NCI-H510A treated with DMSO at 0.1 percent for 48 hours (cell line): ENCODE measurements at regions not wholly inside any gene's neighbourhood (a gene's known extent, or its start where the extent isn't known, plus 50 kb on each side); places are given as distances from the start of the nearest gene placed in this dataset.

Experiments
- DNase-seq: peaks from one replicate; lab custom pipeline; 2025; lab: John Stamatoyannopoulos, UW

DNA sequence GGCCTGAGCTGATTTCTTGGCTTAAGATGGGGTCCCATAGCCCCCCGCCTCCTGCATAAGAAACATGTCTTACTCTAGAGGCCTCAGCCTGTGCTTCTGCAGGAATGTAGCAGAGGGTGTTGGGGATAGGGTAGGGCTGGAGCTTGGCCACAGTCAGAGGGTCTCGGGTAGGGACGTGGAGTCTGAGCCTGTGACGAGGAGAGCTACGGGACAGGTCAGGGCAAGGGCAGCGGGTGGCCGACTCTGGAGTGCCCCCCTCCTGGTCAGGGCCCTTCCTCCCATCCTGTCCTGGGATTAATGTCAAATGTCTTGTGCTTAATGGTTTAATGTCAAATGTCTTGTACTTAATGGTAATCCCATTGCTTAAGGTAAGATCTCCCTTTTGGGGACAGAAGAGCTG lies 130.4 kb downstream of the GLI2 start:
- no peak for DNase-seq

DNA sequence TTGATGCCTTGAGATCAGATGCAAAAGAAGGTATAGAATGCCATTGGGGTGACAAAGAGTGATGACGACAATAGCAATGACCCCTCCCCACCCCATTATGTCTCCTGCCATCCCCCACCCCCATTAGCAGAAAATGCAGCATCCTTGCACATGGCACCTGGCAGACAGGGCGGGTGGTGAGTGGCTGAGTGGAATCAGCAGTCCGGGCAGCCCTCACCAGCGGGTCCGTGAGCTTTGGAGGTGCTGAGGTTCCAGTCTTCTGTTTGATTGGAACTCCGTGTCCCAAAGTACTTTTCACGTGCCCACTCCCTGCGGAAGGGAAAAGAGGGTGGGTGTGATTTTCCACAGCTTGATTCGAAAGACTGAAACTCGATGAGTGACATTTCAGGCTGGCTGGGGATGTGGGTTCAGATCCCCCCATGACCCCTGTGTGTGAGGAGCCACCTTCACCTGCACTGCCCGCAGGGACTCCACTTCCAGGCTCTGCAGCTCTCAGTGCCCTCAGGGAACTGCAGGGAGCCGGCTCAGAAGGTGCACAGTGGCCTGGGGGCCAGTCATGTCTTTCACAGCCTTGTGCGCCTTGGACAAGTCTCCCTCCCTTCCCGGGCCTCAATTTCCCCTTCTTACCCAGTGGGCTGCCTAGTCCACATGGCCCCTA lies 130.9 kb downstream of the GLI2 start:
- DNase-seq: no peak

DNA sequence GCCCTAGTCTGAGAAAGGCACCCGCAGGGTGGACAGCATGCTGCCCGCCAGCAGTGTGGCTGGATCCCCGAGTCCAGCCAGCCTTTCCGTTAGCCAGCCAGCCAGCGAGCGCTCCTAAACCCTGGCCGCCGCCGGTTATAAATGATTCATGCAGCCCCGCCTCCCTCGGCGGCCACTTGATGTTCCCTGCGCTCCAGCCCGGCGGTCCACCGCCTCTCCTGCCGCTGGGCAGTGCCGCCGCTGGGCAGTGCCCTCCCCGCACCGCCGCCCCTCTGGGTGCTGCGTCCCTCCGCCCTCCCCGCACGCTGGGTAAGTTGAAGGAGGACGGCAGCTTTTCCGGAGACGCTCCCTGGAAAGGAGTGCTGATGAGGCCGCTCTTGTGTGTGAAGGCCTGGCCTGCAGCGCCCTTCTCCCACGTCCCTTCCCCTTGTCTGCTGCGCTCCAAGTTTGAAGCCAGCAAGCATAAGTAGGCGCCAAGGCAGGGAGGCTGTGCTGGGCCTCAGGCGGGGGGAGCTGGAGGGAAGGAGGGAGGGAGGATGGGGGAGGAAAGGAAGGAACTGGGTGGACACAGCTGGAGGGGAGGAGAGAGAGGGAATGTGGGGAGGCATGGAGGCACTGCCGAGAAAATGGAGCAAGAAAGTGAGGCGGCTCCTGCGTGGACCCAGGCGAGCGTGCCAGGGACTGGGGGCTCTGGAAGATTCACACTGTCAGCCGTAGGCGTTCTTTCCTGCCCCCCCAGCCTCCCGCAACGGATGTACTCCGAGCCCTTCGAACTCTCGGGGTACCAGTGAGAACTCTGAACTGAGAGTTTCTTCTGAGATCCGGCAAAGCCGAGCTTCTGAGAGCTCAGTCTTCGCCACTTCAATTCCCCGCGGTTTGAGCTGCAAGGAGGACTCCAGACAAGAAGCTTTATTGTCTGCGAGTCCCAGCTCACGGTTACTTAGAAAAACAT lies 131.9 kb downstream of the GLI2 start:
- DNase-seq: peak; percentile 67

DNA sequence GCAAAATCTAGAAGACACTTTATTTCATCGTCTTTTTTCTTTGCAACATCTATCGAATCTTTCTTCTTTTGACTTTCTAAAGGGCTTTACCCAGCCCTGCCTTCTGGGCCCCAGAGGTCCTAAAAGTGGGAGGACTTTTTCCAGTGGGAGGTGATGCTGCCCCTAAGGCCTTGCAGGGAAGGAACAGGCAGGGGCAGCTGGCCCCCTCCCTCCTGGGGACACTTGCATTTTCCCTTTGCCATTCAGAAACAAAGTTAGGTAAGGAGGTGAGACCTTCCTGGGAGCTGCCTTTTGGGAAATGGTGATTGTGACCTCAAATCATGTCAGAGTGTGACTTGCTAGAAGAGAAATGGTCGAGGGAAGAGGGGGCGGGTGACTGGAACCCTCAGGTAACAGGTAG lies 132.7 kb downstream of the GLI2 start:
- no peak for DNase-seq

DNA sequence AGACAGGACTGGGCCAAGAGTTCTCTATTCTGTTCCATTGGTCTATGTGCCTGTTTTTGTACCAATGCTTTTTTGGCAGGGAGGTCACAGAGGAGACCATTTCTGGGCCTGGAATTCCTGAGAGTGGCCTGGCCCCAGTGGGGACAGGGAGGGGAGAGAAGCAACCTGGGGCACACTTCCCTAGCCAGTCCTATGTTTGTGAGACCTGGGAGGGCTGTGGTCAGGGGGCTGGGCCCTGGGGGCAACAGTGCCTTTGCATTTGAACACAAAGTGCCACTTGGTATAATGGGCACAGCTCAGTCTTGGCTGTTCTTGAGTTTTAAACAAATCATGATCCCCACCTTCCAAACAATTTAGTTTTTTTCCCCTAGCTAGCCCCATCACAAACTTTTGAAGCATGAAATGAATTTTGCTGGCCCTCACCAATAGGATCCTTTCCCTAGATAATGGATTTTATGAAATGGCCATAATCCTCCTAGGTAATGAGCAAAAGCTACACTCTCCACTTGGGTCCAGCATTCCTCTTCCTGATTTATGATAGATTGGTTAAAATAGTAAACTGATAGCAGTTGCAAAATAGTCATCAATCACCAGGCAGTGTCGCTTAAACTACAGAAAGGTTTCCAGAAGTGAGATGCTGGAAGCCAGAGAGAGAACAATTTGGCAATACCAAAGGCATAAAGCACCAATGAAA lies 133.5 kb downstream of the GLI2 start:
- no peak for DNase-seq

DNA sequence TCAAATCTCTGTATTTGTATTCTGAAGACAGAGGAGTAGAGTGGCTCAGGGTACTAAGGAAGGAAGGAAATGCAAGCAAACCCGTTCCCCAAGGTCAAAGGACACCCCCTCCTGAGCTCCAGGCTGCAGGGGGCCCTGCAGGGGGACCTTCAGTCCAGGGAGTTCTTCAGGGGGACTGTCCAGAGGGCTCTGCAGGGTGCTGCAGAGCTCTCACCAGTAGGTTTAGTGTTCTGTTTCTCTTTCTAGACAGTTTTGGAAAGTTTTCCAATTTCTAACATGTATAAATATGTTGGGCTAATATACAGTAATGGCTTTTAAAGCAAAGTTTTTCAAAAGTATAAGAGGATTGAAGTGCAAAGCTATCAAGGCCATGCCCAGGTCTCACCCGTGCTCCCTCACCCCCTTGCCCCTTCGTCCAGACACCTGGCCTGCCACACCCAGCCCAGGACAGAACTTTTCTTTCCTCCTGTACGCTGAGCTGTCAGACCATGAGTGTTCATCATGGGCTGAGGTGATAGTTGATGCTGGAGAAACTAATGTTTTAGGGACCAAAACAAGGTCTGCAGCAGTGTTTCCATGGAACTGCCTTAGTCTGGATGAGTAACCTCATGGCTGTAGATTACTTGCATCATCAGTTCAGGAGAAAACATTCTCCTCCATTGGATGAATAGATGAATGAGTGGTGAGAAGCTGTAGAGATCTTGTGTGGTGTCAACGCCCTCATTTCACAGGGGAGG lies 134.2 kb downstream of the GLI2 start:
- DNase-seq: no peak

DNA sequence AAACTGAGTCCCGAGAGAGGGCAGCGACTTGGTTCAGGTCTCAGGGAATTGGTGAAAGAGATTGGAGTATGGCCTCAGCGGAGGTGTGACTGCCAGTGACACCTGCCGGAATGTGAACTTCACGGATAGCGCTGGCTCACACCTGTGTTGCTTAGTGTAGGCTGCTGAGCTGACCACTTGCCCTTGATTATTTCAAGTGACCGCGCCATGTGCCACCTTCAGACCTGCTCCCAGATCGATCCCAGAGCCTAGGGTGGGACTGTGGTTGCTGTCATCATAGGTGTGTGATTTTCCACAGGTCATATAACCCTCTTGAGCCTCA lies 134.8 kb downstream of the GLI2 start:
- DNase-seq: no peak

DNA sequence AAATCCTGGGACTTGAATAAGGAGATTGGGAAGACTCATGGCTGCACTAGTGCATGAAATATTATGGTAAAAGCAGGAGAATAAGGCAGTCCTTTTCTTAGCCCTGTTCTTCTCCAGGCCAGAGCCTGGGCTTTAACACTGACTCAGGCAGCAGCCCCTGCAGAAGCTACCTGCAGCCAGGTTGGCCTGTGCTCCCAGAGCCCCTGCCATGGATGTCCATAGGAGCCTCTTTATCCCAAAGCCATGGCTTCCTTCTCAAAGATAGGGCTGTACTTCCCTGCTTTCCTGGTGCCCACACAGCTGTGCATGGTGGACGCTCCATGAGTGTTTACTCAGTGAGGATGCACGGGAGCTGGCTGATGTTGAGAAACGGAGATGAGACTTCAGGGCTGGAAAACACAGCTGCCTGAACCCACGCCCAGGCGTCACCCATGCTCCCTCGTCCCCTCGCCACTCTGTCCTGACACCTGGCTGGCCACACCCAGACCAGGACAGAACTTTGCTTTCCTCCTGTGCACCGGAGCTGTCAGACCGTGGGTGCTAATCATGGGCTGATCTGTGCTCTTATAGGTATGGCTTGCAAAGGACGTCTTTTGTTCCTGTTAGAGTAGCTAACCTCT lies 135.5 kb downstream of the GLI2 start:
- DNase-seq: peak; percentile 67

DNA sequence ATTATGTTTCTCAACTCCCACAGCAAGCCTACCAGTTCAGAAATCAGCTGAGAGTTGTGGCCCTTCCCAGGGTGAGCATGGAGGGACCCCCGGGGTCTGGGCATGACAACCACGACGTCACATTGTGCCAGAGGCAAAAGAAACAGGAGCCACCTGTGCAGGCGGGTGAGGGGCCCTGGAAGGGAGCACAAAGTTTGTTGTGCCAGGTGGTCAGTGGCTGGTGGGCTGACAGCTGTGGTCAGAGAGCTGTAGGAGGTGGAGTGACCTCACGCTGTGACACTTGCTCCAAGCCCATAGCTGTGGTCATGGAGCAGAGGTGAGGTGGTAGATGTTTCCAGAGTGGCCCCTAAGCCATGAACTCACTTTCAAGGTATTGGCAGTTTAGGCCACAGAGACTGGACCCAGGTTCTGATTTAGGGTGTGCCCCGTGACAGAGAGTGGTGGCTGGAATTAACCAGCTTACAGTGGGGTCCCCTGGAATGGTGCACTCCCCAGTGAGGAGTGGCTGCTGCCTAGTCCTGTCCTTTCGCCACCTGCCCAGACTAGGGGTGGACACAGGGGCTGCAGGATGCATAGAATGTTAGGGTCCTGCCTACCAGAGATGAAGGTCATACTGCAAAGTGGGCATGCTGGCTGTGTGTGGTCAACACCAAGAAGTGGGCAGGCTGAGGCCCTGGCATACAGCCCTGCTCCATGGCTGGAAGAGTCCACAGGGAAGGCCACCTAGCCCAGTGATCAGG lies 136.4 kb downstream of the GLI2 start:
- DNase-seq: no peak

DNA sequence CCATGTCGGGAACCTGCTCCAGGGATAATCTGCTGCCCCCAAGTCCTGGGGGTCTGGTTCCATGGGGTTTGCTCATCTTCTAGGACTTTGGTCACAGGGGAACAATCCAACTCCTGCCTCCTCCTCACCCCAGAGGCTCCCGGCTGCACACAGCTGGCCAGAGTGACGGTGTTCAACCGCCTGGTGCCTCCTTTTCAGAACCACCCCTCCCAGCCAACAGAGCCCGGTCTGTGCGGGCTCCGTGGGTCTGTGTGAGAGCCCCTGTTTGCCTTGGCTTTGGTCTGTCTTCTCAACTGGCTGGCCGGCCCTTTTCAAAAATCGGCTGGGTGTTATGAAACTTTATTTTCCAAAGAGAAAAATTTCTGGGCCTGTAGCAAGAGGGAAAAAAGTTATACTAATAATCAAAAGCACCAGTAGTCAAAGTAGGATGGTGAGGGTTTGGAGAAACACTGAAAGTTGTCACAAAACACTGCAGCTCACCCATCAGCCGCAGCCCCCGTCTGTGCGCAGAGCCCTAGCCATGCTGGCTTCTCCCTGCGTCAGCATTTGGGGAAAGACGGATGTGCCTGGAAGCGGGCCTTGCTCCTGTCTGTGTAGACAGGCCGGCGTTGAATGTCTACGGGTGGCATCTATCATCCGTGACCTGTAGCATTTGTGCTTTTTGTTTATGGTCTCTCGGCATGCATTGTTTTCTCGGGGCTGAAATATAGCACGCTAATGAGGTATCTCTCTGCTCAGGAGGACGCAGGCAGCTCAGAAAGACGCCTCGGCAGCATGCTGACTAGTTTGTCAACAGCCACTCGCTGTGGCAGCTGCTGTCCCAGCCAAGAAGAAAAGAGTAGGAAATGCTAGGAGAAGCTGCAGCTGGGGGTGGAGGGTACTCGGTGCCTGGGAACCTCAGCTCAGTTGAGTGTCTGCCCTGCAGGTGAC lies 138.6 kb downstream of the GLI2 start:
- peak; percentile 71 for DNase-seq

DNA sequence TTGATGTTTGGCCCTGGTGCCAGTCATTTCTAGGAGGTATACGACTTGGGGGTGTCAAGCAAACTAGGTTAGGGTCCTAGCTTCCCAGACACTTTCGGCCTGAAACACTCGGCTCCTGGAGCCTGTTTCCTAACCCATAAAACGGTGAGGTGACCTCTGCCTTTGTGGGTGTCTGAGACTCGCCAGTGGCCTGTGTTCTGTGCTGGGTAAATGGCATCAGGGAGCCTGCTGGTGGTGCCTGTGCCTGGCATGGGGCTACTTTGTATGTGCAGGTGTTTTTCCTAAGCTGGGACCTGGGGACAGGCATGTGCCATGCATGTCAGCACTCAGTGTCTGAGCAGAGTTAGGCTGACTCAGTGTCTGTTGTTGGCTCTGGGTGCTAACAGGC lies 139.2 kb downstream of the GLI2 start:
- no peak for DNase-seq

DNA sequence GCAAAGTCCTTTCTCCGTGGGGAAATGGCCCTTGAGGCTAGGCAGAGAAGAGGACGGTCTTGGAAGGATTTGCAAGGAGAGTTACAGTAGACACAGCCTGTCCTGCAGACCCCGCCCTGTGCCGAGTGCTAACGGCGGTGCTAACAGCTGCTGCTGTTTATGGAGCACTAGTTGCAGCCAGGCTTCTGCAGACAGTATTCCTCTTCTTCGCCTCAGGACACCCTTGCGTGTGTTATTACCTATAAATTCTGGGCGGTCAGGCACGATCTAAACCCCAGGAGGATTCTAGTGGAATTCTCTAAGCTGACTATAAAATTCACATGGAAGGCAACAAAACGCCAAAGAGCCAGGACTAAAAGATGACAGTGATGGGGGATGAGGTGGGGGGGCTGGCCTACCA lies 139.8 kb downstream of the GLI2 start:
- peak; percentile 40 for DNase-seq

DNA sequence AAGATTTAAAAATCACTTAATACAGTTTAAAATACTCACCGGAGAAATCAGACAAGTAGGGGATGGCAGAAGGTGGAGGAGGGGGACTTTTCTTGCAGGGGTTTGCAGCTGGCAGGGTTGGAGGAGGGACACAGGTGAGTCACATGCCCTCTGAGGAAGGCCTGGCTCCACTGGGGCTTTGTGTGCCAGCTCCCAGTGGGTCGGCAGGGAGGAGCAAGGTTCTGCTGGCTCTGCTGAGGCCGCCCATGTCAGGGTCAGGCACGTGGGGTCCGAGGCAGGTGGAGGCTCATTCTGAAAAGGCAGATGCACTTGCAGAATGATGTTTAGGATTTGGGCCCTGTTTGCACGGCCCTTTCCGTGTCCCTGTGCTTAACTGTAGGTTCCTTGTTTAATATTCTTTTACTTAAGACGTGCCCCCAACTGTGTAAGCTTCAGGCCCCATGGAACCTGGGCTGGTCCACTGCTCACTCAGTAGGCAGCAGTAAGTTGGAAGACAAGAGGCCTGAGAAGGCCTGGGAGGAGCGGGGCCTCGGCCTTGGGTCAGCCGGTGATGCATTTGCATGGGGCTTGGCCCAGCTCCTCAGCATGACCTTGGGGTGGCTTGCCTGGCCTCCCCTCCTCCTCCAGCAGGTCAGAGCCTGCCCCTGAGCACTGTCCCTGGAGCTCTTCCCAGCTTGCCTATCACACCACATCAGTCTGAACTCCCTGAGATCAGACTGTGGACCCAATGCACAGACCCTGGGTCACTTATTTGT lies 141.0 kb downstream of the GLI2 start:
- DNase-seq: no peak

DNA sequence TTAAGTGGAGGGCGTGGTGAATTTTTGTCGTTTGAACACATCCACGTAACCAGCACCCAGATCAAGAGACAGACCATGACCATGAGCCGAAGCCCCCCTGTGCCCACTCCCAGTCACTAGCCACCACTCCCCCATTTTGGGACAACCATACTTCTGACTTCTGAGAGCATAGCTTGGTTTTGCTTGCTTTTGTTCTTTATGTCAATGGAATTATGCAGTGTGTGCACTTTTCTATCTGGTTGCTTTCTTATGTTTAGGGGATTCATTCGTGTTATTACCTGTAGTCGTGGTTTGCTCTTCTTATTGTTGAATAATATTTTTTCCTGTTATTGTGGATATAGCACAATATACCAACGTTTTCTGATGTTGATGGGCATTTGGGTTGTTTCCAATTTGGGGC lies 141.7 kb downstream of the GLI2 start:
- DNase-seq: no peak

DNA sequence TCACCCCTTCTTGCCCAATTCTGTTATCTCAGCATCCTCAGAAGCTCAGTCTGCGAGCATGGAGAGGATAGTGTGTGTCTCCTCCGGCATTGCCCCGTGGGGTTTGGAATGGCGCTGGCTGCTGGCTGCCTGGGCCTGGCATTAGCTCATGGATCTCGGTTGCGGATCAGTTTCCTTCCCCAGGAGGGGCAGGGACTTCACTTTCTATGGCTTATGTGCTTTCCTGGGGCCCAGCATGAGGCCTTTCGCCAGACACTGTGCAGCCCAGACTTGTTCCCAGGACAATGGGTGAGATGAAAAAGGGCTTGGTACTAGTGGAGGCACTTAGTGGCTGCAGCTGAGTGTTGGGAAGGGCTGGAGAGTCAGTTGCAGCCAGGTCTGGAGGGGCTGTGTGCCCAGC lies 143.3 kb downstream of the GLI2 start:
- peak; percentile 46 for DNase-seq

DNA sequence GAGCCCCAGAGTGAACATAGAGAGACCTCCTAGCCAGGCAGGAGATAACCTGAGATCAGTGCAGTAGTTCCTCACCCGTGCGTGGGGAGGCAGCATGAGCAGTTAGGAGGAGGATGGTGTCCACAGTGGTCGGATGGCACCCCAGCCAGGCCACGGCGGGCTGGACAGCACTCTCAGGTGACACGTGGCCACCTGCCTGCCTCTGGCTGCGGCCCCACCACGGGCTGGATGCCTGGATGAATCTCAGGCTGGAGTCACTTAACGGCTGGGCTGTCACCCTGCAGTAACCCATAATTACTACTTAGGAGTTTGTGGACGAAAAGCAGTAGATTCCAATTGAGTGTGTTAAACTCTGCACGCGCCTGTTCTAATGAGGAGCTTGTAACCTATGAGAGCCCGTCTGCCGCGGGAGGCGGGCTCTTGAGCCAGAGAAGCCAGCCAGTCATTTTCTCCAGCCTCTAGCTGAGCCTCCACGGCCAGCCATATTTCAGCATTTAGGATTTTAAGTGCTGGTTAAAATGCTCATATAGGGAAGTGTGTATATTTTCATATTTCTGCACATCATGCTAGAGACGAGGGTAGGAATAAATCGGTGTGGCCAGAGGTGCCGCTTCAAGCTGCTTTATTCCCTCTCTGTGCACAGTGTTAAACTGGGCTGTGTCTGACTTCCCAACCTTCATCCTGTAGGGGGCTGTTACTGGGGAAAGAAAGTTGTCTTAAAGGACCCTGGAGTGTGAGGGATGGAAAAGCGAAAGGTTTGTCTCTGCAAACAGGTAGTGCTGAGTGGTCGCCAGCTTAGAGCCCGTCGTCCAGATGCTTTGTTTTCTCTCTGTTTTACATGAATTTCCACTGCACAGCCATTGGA lies 144.0 kb downstream of the GLI2 start:
- DNase-seq: peak; percentile 80

DNA sequence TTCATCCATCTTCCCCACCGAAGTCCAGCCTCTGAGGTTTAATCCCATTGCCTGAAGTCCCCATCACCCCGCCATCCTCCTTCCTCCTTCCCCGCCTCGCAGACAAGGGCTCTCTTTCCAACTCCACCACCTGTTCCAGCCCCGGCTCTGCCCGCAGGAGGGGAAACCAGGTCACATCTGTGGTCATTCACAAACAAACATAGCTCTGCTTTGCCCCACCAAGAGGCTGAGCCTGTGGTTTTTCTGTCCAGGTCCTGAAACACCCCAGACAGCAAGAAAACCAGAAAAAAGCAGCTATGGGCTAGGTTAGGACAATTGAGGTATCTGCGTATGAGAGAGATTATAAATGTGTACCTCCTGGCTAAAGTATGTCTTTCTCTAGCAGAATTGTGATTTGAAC lies 144.7 kb downstream of the GLI2 start:
- DNase-seq: no peak
